ENCODE measurements at regions not wholly inside any gene's neighbourhood (a gene's known extent, or its start where the extent isn't known, plus 50 kb on each side); places are given as distances from the start of the nearest gene placed in this dataset.

GRCh38 chr6:80988286-80988685 lies 764.2 kb downstream of the TENT5A start:
- TF ChIP-seq CTCF (IDR thresholded peaks at IDR 0.05; ENCODE audit: low read depth, low read length, missing input control) (no peak), GABPA (IDR thresholded peaks at IDR 0.05 in 1 of 2, conservative IDR thresholded peaks at IDR 0.05 in 1 of 2) (no peak), YY1 (IDR thresholded peaks at IDR 0.05) (no peak), NR2F2 (IDR thresholded peaks at IDR 0.05) (no peak), TAF1 (conservative IDR thresholded peaks at IDR 0.05) (no peak), JUND (IDR thresholded peaks at IDR 0.05) (no peak), FOXA1 (IDR thresholded peaks at IDR 0.05) (no peak), REST (IDR thresholded peaks at IDR 0.05) (no peak), MAX (IDR thresholded peaks at IDR 0.05) (no peak)
